SHP77 (cell line): ENCODE measurements at regions not wholly inside any gene's neighbourhood (a gene's known extent, or its start where the extent isn't known, plus 50 kb on each side); places are given as distances from the start of the nearest gene placed in this dataset.

Experiments
- DNase-seq, 2 experiments: peaks; one replicate each; lab custom pipeline; 2025; lab: John Stamatoyannopoulos, UW

GRCh38 chr2:176612036-176612435 is 342.8 kb downstream of the MTX2 start:
- DNase-seq = no peak

DNA sequence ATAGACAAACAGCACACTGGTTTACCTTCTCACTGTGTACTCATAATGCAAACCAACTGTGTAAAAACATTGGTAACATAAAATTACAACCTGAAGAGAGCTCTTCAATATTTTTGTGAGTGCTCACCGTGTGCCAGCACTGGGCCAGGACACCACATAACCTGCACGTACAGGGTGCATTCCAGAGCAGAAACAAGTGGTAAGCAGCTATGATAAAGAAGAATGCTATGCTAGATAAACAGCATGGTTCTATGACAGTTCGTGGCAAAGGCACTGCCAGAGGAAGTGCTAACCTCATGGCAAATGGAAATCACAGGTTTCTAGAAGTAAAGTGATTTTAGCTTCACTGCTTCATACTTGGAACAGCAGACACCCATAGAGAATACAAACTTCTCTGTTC is 343.5 kb downstream of the MTX2 start:
- no peak for DNase-seq

- no peak for DNase-seq
Measured at GRCh38 chr2:176613323-176613987, 344.2 kb downstream of the MTX2 start.

DNA sequence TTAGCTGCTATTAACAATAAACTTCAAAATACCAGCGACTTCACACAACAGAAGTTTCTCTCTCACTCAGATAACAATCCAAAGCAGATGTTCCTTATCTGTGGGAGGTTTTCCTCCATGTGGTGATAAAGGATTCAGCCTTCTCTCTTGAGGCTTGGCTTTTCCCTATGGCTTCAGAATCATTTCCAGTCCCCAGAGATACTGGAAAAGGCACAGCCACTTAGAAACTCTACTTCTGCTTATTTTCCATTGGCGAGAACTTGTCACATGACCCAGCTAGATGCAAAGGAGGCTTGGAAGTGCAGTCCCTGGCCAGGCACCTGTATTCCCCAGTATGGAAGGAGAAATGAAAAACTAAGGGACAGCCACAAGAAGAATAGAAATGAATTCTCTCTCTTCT is 344.8 kb downstream of the MTX2 start:
- no peak for DNase-seq

DNA sequence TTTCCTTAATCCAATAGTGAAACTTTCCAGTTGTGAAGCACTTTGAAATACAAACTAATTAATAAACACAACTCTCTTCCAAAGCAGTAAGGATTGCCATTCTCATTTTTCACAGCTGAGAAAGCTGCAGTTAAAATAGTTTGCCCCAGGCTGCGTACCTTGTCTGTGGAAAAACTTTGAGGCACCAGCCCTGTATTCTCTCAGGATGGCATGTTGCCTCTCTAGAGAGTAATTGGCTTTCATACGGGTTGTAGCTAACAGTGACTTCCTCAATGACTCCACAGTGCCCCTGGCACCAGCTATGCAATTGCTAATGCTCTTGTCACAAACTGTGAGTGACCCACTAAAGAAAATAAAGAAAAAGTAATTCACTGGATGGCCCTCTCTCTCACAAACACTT is 345.7 kb downstream of the MTX2 start:
- no peak for DNase-seq

DNA sequence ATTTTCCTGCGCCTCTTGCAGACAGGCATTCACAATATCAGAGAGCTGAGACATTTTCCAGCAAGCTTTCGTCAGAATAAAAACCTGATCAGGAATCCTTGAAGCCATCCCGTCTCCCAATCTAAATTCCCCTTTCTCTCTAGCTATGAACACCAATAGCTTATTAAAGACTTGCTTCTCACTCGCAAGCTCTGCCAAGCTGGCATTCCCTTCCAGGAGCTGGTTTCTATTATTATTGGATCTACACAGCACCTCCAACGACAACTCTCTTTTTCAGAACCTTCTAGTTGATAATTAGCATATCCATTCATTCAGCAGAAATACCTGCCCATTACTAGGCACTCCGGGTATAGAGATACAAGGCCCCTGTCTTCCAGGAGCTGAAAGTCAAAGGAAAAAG is 350.3 kb downstream of the MTX2 start:
- DNase-seq = no peak

GRCh38 chr2:176621350-176621749 is 352.1 kb downstream of the MTX2 start:
- DNase-seq = no peak

- no peak for DNase-seq
Measured at GRCh38 chr2:176622792-176623191, 353.6 kb downstream of the MTX2 start.

GRCh38 chr2:176626796-176627195 is 357.6 kb downstream of the MTX2 start:
- no peak for DNase-seq

DNA sequence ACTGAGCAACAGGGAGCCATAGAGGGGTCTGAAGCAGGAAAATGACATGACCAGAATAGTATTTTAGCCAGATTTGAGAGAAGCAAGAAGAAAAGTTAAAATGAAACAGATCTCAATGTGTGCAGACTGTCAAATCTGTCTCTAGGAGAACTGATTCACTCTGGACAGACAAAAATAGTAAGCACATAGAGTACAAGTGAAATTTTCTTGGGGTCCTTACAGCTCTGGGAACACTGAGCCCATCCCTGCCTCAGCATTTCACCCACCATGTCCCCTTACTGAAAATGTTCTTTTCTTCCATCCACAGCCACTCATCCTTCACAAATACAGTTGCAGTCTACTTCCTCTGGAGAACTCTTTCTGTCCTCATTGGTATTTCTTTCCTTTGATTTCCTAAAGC is 359.2 kb downstream of the MTX2 start:
- DNase-seq = no peak

DNA sequence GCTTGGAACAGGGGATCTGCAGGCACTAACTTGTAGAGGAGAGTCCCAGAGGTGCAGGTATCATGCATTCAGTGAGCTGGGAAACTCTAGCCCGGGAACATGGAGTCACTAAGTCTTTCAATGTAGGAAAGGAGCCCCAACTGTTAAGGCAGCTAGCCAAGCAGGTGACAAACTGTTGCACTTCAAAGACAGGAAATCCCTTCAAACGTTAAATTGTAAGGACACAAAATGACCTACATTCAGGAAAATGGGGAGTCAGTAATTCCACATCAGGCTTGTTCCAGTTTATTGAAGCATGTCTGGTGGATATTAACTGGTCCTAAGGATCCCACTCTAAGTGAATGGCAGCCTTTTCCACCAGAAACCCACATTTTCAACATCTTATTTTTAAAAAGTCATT is 364.5 kb downstream of the MTX2 start:
- DNase-seq = no peak

DNA sequence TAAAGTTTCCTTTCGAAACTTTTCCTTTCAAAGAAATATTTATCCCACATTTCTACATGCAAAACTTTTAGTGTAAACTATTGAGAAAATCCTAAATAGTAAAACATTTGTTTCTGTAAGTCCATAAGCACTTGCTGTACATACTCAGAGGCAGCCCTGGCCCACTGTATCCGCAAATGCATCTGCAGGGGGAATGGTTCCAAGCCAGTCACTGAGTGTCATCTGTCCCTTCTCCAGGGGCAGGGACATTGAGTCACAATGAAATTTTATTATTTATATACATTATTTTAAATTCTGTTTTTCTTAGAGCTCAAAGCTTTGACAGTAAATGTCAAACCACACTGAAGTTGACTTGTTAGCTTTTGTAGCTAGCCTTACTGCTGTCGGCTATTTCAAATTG is 367.2 kb downstream of the MTX2 start:
- DNase-seq = peak in 1 of 2 experiments; percentile 15

DNA sequence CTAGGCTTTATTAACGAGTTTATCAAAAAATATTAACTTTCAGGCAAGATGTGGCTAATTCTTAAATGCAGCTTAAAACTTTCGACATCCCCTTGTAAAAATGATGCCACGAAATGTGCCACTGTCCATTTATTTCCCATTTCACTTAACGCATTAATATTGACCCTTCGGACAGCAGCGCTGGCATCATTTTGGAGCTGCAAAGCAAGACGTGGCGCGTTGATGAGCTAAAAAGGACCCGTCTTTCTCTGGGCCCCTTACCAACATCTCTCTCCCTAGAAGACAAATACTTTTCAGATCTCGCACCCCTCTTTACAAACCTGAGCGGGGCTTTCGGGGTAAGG is 367.9 kb downstream of the MTX2 start:
- peak in 1 of 2 experiments; percentile 49 for DNase-seq

GRCh38 chr2:176637486-176638166 is 368.4 kb downstream of the MTX2 start:
- DNase-seq = peak; percentile 32 to 49

GRCh38 chr2:176638167-176639015 is 369.1 kb downstream of the MTX2 start:
- DNase-seq = peak; percentile 19 to 35

- no peak for DNase-seq
Measured at GRCh38 chr2:176639016-176639343, 369.7 kb downstream of the MTX2 start.

GRCh38 chr2:176639671-176640070 is 370.4 kb downstream of the MTX2 start:
- peak; percentile 17 to 26 for DNase-seq

GRCh38 chr2:176641436-176641835 is 372.2 kb downstream of the MTX2 start:
- no peak for DNase-seq

- DNase-seq = no peak
Measured at GRCh38 chr2:176642074-176642473, 372.8 kb downstream of the MTX2 start.

GRCh38 chr2:176643646-176644045 is 374.4 kb downstream of the MTX2 start:
- peak; percentile 45 to 76 for DNase-seq

DNA sequence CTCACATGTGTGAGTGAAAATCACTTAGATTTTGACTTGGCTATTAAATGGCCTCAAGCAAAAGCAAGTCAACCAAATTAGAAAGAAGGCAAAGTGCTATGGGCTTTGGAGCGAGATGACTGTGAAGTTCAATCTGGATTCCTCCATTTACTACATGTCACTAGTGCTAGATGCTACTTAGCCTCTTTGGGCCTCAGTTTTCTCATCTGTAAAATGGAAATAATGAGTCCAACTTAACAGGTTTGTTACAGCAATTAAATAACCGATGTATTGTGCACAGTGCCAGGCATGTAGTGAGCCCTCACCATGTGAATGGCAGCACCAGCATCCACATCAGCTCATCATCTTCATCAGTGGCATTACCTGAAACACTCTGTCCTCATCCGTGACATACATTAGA is 376.3 kb downstream of the MTX2 start:
- no peak for DNase-seq

GRCh38 chr2:176646033-176646615 is 376.9 kb downstream of the MTX2 start:
- peak in 1 of 2 experiments; percentile 2 for DNase-seq
